ENCODE measurements at regions not wholly inside any gene's neighbourhood (a gene's known extent, or its start where the extent isn't known, plus 50 kb on each side); places are given as distances from the start of the nearest gene placed in this dataset.

DNA sequence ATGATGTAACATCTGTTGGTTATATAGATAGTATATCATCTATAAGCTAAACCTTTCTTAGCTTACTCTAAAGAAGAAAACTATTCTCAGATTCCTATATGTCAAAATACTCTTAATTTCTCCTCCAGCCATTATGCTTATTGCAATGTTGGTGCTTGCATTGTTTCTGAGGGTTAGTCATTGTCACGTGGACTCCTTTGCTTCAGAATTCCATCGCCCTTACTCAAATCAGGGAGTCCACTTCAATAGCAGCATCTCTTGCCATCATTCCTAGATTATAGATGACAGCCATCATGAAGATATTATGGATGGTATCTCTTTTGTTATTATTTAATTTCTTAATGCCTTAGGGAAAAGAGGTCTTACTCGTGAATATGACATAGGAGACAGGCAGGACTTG, 776.1 kb downstream of the TENT5A start:
- no peak for ATAC-seq
- TF ChIP-seq EZH2 (IDR thresholded peaks at IDR 0.05; ENCODE audit: low read depth, unreplicated experiment) = no peak
- no peak for TF ChIP-seq CREB1 (CRISPR knock-in tag; IDR thresholded peaks at IDR 0.05; ENCODE audit: low read depth)
- no peak for TF ChIP-seq ZNF114 (CRISPR knock-in tag; IDR thresholded peaks at IDR 0.05)
- no peak for TF ChIP-seq STAT1 (IDR thresholded peaks at IDR 0.05; ENCODE audit: unreplicated experiment)
- TF ChIP-seq, protein P1, sequence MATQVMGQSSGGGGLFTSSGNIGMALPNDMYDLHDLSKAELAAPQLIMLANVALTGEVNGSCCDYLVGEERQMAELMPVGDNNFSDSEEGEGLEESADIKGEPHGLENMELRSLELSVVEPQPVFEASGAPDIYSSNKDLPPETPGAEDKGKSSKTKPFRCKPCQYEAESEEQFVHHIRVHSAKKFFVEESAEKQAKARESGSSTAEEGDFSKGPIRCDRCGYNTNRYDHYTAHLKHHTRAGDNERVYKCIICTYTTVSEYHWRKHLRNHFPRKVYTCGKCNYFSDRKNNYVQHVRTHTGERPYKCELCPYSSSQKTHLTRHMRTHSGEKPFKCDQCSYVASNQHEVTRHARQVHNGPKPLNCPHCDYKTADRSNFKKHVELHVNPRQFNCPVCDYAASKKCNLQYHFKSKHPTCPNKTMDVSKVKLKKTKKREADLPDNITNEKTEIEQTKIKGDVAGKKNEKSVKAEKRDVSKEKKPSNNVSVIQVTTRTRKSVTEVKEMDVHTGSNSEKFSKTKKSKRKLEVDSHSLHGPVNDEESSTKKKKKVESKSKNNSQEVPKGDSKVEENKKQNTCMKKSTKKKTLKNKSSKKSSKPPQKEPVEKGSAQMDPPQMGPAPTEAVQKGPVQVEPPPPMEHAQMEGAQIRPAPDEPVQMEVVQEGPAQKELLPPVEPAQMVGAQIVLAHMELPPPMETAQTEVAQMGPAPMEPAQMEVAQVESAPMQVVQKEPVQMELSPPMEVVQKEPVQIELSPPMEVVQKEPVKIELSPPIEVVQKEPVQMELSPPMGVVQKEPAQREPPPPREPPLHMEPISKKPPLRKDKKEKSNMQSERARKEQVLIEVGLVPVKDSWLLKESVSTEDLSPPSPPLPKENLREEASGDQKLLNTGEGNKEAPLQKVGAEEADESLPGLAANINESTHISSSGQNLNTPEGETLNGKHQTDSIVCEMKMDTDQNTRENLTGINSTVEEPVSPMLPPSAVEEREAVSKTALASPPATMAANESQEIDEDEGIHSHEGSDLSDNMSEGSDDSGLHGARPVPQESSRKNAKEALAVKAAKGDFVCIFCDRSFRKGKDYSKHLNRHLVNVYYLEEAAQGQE (IDR thresholded peaks at IDR 0.05; ENCODE audit: unreplicated experiment) = no peak
- no peak for TF ChIP-seq POLR2AphosphoS5 (IDR thresholded peaks at IDR 0.05; ENCODE audit: low read depth)
- TF ChIP-seq NANOG (IDR thresholded peaks at IDR 0.05; ENCODE audit: borderline replicate concordance) = no peak
- no peak for TF ChIP-seq EZH2phosphoT487 (IDR thresholded peaks at IDR 0.05; ENCODE audit: unreplicated experiment)
- no peak for TF ChIP-seq CTCF (conservative IDR thresholded peaks at IDR 0.05; ENCODE audit: low read depth in 2 of 2)
- TF ChIP-seq, protein P2, sequence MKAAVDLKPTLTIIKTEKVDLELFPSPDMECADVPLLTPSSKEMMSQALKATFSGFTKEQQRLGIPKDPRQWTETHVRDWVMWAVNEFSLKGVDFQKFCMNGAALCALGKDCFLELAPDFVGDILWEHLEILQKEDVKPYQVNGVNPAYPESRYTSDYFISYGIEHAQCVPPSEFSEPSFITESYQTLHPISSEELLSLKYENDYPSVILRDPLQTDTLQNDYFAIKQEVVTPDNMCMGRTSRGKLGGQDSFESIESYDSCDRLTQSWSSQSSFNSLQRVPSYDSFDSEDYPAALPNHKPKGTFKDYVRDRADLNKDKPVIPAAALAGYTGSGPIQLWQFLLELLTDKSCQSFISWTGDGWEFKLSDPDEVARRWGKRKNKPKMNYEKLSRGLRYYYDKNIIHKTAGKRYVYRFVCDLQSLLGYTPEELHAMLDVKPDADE (IDR thresholded peaks at IDR 0.05) = no peak
- TF ChIP-seq, protein P3, sequence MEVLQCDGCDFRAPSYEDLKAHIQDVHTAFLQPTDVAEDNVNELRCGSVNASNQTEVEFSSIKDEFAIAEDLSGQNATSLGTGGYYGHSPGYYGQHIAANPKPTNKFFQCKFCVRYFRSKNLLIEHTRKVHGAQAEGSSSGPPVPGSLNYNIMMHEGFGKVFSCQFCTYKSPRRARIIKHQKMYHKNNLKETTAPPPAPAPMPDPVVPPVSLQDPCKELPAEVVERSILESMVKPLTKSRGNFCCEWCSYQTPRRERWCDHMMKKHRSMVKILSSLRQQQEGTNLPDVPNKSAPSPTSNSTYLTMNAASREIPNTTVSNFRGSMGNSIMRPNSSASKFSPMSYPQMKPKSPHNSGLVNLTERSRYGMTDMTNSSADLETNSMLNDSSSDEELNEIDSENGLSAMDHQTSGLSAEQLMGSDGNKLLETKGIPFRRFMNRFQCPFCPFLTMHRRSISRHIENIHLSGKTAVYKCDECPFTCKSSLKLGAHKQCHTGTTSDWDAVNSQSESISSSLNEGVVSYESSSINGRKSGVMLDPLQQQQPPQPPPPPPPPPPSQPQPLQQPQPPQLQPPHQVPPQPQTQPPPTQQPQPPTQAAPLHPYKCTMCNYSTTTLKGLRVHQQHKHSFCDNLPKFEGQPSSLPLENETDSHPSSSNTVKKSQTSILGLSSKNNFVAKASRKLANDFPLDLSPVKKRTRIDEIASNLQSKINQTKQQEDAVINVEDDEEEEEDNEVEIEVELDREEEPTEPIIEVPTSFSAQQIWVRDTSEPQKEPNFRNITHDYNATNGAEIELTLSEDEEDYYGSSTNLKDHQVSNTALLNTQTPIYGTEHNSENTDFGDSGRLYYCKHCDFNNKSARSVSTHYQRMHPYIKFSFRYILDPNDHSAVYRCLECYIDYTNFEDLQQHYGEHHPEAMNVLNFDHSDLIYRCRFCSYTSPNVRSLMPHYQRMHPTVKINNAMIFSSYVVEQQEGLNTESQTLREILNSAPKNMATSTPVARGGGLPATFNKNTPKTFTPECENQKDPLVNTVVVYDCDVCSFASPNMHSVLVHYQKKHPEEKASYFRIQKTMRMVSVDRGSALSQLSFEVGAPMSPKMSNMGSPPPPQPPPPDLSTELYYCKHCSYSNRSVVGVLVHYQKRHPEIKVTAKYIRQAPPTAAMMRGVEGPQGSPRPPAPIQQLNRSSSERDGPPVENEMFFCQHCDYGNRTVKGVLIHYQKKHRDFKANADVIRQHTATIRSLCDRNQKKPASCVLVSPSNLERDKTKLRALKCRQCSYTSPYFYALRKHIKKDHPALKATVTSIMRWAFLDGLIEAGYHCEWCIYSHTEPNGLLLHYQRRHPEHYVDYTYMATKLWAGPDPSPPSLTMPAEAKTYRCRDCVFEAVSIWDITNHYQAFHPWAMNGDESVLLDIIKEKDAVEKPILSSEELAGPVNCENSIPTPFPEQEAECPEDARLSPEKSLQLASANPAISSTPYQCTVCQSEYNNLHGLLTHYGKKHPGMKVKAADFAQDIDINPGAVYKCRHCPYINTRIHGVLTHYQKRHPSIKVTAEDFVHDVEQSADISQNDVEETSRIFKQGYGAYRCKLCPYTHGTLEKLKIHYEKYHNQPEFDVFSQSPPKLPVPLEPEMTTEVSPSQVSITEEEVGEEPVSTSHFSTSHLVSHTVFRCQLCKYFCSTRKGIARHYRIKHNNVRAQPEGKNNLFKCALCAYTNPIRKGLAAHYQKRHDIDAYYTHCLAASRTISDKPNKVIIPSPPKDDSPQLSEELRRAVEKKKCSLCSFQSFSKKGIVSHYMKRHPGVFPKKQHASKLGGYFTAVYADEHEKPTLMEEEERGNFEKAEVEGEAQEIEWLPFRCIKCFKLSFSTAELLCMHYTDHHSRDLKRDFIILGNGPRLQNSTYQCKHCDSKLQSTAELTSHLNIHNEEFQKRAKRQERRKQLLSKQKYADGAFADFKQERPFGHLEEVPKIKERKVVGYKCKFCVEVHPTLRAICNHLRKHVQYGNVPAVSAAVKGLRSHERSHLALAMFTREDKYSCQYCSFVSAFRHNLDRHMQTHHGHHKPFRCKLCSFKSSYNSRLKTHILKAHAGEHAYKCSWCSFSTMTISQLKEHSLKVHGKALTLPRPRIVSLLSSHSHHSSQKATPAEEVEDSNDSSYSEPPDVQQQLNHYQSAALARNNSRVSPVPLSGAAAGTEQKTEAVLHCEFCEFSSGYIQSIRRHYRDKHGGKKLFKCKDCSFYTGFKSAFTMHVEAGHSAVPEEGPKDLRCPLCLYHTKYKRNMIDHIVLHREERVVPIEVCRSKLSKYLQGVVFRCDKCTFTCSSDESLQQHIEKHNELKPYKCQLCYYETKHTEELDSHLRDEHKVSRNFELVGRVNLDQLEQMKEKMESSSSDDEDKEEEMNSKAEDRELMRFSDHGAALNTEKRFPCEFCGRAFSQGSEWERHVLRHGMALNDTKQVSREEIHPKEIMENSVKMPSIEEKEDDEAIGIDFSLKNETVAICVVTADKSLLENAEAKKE (CRISPR knock-in tag; IDR thresholded peaks at IDR 0.05) = no peak
- peaks cover 2% of the 10 kb centered on the region for H3K27me3 Mint-ChIP-seq (ENCODE audit: insufficient read depth, low read depth, poor library complexity)

More for the DNA sequence above, 776.1 kb downstream of the TENT5A start:
- Mint-ChIP-seq H3K4me3 (no peak overlapping the region), H3K27ac (no peak overlapping the region), H3K9me3 (peaks cover 29% of the 10 kb centered on the region), H3K36me3 (ENCODE audit: low read depth) (peaks cover 33% of the 10 kb centered on the region), H3K4me1 (peaks cover 15% of the 10 kb centered on the region)
- no peaks in the 10 kb centered on the region for H3K79me2 ChIP-seq (replicated peaks; ENCODE audit: insufficient read depth)
- no peak overlapping the region for H2AFZ ChIP-seq
- no peaks in the 10 kb centered on the region for H3K27me3 ChIP-seq (ENCODE audit: insufficient read depth)
- no peak for DNase-seq (ENCODE audit: low spot score)
- H3K9me2 ChIP-seq (ENCODE audit: insufficient read depth) = peaks cover 17% of the 10 kb centered on the region; the same call in 1 of the 2 replicates
- H3F3A ChIP-seq (replicated peaks; ENCODE audit: low read depth) = no peaks in the 10 kb centered on the region
- peaks cover 5% of the 10 kb centered on the region for H3K4me1 ChIP-seq (ENCODE audit: insufficient read depth)
- H3K27ac ChIP-seq (ENCODE audit: low read depth) = no peak overlapping the region
- no peaks in the 10 kb centered on the region for H4K20me1 ChIP-seq (replicated peaks; ENCODE audit: insufficient read depth)
- no peak overlapping the region for H3K4me3 ChIP-seq
- 0 out of 2 replicates have a peak, but pooled peaks cover 9% of the 10 kb centered on the region for H3K36me3 ChIP-seq (ENCODE audit: insufficient read depth)
- no peak overlapping the region for H3K4me2 ChIP-seq

All from GM23338 (cell line).